Spleen (tissue), 11 donors: ENCODE measurements at regions not wholly inside any gene's neighbourhood (a gene's known extent, or its start where the extent isn't known, plus 50 kb on each side); places are given as distances from the start of the nearest gene placed in this dataset.

ENCODE experiments used
- DNase-seq: peaks from one replicate; pipeline ENCODE4 v3.0.0-alpha.2; 2020
- H3K27ac ChIP-seq, 8 donors: fragments of 200-600 bp; sonication (generic) in 7 of 8; 1 replicate in 4 of 8; 2 replicates in 4 of 8; pipeline versions ENCODE4 v1.5.0 to v1.8.0; 2016 to 2021; ENCODE audit warnings: inconsistent platforms in 4 of 8, mild to moderate bottlenecking in 4 of 8, moderate library complexity in 1 of 8
- H3K27me3 ChIP-seq, 7 donors: fragments of 200-600 bp; sonication (generic) in 6 of 7; replicated peaks in 1 of 7; 1 replicate in 4 of 7; 2 replicates in 3 of 7; pipeline versions ENCODE4 v1.5.0 to v1.8.0; 2016 to 2021; ENCODE audit warnings: inconsistent platforms in 3 of 7, mild to moderate bottlenecking in 1 of 7
- H3K36me3 ChIP-seq, 6 donors: fragments of 200-600 bp; sonication (generic) in 5 of 6; 1 replicate in 4 of 6; 2 replicates in 2 of 6; pipeline versions ENCODE4 v1.5.0 to v1.8.0; 2016 to 2021; ENCODE audit warnings: inconsistent platforms in 2 of 6
- H3K4me1 ChIP-seq, 6 donors: fragments of 200-600 bp; sonication (generic) in 5 of 6; 1 replicate in 3 of 6; 2 replicates in 3 of 6; pipeline versions ENCODE4 v1.5.0 to v1.8.0; 2016 to 2021; ENCODE audit warnings: inconsistent platforms in 3 of 6
- H3K4me3 ChIP-seq, 8 donors: fragments of 200-600 bp; sonication (generic) in 7 of 8; 1 replicate in 4 of 8; 2 replicates in 4 of 8; pipeline versions ENCODE4 v1.5.0 to v1.8.0; 2016 to 2021; ENCODE audit warnings: inconsistent platforms in 4 of 8, mild to moderate bottlenecking in 4 of 8, moderate library complexity in 2 of 8
- H3K9me3 ChIP-seq, 8 donors: fragments of 200-600 bp; sonication (generic) in 7 of 8; 1 replicate in 4 of 8; 2 replicates in 4 of 8; pipeline versions ENCODE4 v1.5.0 to v1.8.0; 2016 to 2021; ENCODE audit warnings: inconsistent platforms in 4 of 8
- POLR2A ChIP-seq, 3 donors: fragments of 450-650 bp; IDR thresholded peaks; one replicate each; pipeline ENCODE4 v1.5.1; 2017; ENCODE audit warnings: antibody characterized with exemption in 3 of 3, mild to moderate bottlenecking in 1 of 3
- POLR2AphosphoS5 ChIP-seq, 3 donors: sonication (generic); formaldehyde crosslinking; IDR thresholded peaks; one replicate each; pipeline ENCODE4 v1.5.1; 2017; ENCODE audit warnings: antibody characterized with exemption in 3 of 3
- WGBS, 5 donors: extraction: QIAGEN DNeasy Blood & Tissue Kit in 3 of 5; methylation state at CpG; one replicate each; pipeline versions ENCODE4 v1.1.5 to v1.1.7; 2013 to 2018; 5-methylcytosine and 5-hydroxymethylcytosine counted together
- intact Hi-C: fragments of 100-400 bp; cut with DNase I; formaldehyde crosslinking; loops from one replicate; pipeline ENCODE4 v1.15.0; 2023; ENCODE audit warnings: low total_unique reads
- TF ChIP-seq, protein P1 (sequence below), 11 experiments: fragments of 200-600 bp in 7 of 11; fragments of 450-650 bp in 4 of 11; sonication (generic) in 4 of 11; IDR thresholded peaks in 8 of 11; conservative IDR thresholded peaks in 3 of 11; 1 replicate in 7 of 11; 2 replicates in 4 of 11; pipeline versions ENCODE4 v1.4.0 to v1.8.0; 2016 to 2021; ENCODE audit warnings: antibody characterized with exemption in 11 of 11, inconsistent platforms in 4 of 11, mild to moderate bottlenecking in 1 of 11
- donor health status: healthy with polysubstance abuse.
- donor health status: DM: no; HTN: no; CAD: no; lungs with moderate emphysema.
- donor health status: DM: no; HTN: no; CAD: no.
- donor health status: Bipolar disorder and iron deficiency.
- donor health status: healthy.
- donor health status: DM: no; HTN: no; CAD: no.
- donor health status: DM: yes; HTN: yes; CAD: no.

DNA sequence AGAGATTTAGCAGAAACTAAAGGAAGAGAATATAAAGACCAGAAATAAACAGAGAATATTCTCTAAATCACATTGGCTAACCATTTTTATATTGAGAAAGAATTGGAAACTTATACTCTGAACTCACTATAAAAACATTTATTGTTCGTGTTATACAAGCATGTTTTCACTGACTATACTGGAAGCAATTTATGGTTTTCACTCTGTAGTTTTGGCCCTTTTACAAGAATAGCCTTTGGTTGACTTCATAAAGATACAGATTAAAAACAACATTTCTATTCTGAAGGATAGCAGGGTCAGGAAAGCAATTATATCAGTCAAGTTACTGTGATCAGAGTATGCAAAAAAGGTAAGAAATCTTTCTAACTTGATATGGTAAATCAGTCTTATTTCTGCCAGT lies 965.7 kb upstream of the FAT3 start:
- Histone ChIP-seq H3K4me1 (no peaks in the 10 kb centered on the region), H3K36me3 (no peaks in the 10 kb centered on the region), H3K27ac (no peak overlapping the region), H3K27me3 (no peaks in the 10 kb centered on the region), H3K9me3 (no peaks in the 10 kb centered on the region), H3K4me3 (no peak overlapping the region)
- TF ChIP-seq, protein P1, sequence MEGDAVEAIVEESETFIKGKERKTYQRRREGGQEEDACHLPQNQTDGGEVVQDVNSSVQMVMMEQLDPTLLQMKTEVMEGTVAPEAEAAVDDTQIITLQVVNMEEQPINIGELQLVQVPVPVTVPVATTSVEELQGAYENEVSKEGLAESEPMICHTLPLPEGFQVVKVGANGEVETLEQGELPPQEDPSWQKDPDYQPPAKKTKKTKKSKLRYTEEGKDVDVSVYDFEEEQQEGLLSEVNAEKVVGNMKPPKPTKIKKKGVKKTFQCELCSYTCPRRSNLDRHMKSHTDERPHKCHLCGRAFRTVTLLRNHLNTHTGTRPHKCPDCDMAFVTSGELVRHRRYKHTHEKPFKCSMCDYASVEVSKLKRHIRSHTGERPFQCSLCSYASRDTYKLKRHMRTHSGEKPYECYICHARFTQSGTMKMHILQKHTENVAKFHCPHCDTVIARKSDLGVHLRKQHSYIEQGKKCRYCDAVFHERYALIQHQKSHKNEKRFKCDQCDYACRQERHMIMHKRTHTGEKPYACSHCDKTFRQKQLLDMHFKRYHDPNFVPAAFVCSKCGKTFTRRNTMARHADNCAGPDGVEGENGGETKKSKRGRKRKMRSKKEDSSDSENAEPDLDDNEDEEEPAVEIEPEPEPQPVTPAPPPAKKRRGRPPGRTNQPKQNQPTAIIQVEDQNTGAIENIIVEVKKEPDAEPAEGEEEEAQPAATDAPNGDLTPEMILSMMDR (IDR thresholded peaks at IDR 0.05 in 8 of 11, conservative IDR thresholded peaks at IDR 0.05 in 3 of 11), result no peak
- TF ChIP-seq POLR2A (IDR thresholded peaks at IDR 0.05) (no peak), POLR2AphosphoS5 (IDR thresholded peaks at IDR 0.05) (no peak)
- intact Hi-C loops, result no loop called here
- DNase-seq, result no peak
- 67 to 83% (median 82%) methylated on average over 1 of the region's 1 CpG for WGBS, 5 donors

DNA sequence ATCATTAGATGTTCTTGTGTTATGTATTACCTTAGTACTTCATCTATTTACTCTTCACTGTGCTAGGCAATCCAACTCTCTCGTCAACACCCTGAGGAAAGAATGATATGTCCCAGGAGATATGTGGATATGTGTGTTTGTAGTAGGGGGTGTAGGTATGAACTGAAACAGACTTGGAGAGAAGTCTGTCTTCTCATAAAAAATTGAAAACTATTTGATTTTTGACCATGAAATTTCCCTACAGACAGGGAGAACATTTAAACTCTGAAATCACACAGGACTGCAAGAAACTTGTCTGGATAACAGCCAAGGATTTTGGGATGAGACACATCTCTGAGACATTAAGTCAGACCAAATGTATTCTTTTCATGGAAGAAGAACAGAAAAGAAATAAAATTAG lies 967.0 kb upstream of the FAT3 start:
- no peaks in the 10 kb centered on the region for H3K9me3 ChIP-seq
- no peaks in the 10 kb centered on the region for H3K27me3 ChIP-seq
- no peak overlapping the region for H3K4me3 ChIP-seq
- intact Hi-C loops, result no loop called here
- no peak for DNase-seq
- no peak for TF ChIP-seq POLR2AphosphoS5 (IDR thresholded peaks at IDR 0.05)
- TF ChIP-seq, protein P1 (IDR thresholded peaks at IDR 0.05 in 8 of 11, conservative IDR thresholded peaks at IDR 0.05 in 3 of 11), result no peak
- no peak for TF ChIP-seq POLR2A (IDR thresholded peaks at IDR 0.05)
- WGBS, 5 donors, result 76 to 89% (median 83%) methylated on average over 1 of the region's 1 CpG
- no peaks in the 10 kb centered on the region for H3K36me3 ChIP-seq
- no peak overlapping the region for H3K27ac ChIP-seq
- H3K4me1 ChIP-seq, result no peaks in the 10 kb centered on the region

DNA sequence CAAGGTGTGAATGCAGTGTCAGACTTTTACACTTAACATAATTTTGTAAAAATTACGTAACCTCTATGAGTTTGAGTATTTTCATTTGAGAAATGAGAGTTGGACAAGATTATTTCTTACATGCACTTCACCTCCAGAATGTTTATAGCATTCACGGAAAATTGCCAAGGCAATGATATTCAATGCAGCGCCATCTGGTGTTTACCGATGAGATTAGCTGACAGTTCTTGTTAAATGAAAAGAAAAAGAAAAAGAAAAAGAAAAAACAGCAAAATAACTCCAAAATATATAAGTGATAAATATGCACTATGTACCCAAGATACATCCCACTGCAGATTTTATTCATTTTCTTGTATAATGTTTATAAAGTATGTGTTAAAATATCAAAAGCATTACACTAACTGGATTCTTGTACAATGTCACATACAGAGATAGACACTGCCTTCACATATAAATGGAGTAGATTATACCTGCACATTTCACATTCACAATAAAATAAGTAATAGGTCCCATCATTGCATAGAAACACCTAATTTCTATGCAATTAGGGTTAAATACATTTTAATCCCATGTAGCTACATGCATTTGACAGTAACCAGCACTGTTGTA lies 976.3 kb upstream of the FAT3 start:
- TF ChIP-seq POLR2A (IDR thresholded peaks at IDR 0.05) (no peak), POLR2AphosphoS5 (IDR thresholded peaks at IDR 0.05) (no peak)
- TF ChIP-seq, protein P1 (IDR thresholded peaks at IDR 0.05 in 8 of 11, conservative IDR thresholded peaks at IDR 0.05 in 3 of 11), result peak in 8 of 11 experiments; percentile 25 to 58 (median 46)
- WGBS, 5 donors, result 11 to 16% (median 13%) methylated on average over 4 of the region's 4 CpGs

DNA sequence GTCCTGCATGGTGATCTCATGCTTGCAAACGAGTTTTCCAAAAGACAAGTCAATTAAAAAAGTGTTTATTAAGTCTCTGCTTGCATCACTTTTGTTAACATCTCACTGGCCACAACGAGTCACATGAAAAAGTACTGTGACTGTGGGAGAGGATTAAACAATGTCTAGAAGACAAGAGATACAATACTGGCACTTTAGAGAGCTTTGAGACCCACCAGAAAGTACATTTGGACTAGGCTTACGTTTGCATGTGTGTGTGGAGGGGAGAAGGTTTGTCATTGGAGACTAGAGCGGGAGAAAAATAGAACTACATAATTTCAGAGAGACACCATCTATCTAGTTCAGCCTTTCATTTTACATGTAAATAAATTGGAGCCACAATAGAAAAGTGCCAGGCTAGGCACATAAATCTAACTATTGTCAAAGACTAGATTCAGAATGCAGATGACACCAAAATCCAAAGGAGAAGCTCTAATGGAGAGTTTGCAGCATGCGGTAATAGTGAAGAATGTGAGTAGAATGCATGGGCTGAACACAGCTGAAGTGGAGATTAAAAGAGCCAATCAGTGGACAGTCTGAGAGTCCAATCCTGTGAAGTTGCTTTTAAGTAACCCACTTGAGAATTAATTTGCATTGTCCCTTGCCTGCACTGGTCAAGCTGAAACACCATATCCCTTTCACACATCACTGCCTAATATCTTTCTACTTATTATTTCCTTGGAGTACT lies 977.4 kb upstream of the FAT3 start:
- no peak overlapping the region for H3K4me3 ChIP-seq
- WGBS, 5 donors, result 64 to 71% (median 70%) methylated on average over 5 of the region's 5 CpGs
- intact Hi-C loops, result no loop called here
- no peaks in the 10 kb centered on the region for H3K9me3 ChIP-seq
- TF ChIP-seq POLR2A (IDR thresholded peaks at IDR 0.05) (no peak), POLR2AphosphoS5 (IDR thresholded peaks at IDR 0.05) (no peak)
- TF ChIP-seq, protein P1 (IDR thresholded peaks at IDR 0.05 in 8 of 11, conservative IDR thresholded peaks at IDR 0.05 in 3 of 11), result no peak
- DNase-seq, result no peak
- no peaks in the 10 kb centered on the region for H3K4me1 ChIP-seq
- no peak overlapping the region for H3K27ac ChIP-seq
- no peaks in the 10 kb centered on the region for H3K36me3 ChIP-seq
- H3K27me3 ChIP-seq, result no peaks in the 10 kb centered on the region

More for the DNA sequence above, 976.3 kb upstream of the FAT3 start:
- Histone ChIP-seq H3K4me1 (no peaks in the 10 kb centered on the region), H3K36me3 (no peaks in the 10 kb centered on the region), H3K4me3 (no peak overlapping the region), H3K9me3 (no peaks in the 10 kb centered on the region), H3K27ac (no peak overlapping the region), H3K27me3 (no peaks in the 10 kb centered on the region)
- DNase-seq, result no peak
- intact Hi-C loops, result no loop called here
